ENCODE measurements at regions not wholly inside any gene's neighbourhood (a gene's known extent, or its start where the extent isn't known, plus 50 kb on each side); places are given as distances from the start of the nearest gene placed in this dataset.

- DNase-seq (no peak), ATAC-seq (no peak), FAIRE-seq (no peak)
- 86 to 89% methylated on average over 1 of the region's 1 CpG for WGBS, 2 donors
- no peaks in the 10 kb centered on the region for H3K27me3 ChIP-seq
- H3K4me3 ChIP-seq: no peak overlapping the region
- no peaks in the 10 kb centered on the region for H3K4me1 ChIP-seq
- no peak for TF ChIP-seq CTCF (IDR thresholded peaks at IDR 0.05)
- H3K9me3 ChIP-seq: no peaks in the 10 kb centered on the region
- H3K36me3 ChIP-seq: no peaks in the 10 kb centered on the region
- intact Hi-C loops (cut with DNase I): no loop called here
- no peak overlapping the region for H3K27ac ChIP-seq
Observed at GRCh38 chr1:82707681-82708080, 906.9 kb downstream of the ADGRL2 start.

- Histone ChIP-seq H3K4me3 (no peak overlapping the region), H3K27me3 (no peaks in the 10 kb centered on the region), H3K9me3 (no peaks in the 10 kb centered on the region), H3K36me3 (no peaks in the 10 kb centered on the region), H3K27ac (no peak overlapping the region), H3K4me1 (no peaks in the 10 kb centered on the region)
- intact Hi-C loops (cut with DNase I): no loop called here
- TF ChIP-seq CTCF (IDR thresholded peaks at IDR 0.05): no peak
- FAIRE-seq (no peak), DNase-seq (no peak), ATAC-seq (no peak)
- WGBS, 2 donors: 86 to 96% methylated on average over 2 of the region's 2 CpGs
Observed at GRCh38 chr1:82706741-82707140, 906.0 kb downstream of the ADGRL2 start.

GRCh38 chr1:82704966-82705365 is 904.2 kb downstream of the ADGRL2 start:
- intact Hi-C loops (cut with DNase I): no loop called here
- ATAC-seq: no peak
- H3K9me3 ChIP-seq: no peaks in the 10 kb centered on the region
- H3K4me1 ChIP-seq: no peaks in the 10 kb centered on the region
- H3K27ac ChIP-seq: no peak overlapping the region
- H3K36me3 ChIP-seq: no peaks in the 10 kb centered on the region
- no peak for TF ChIP-seq CTCF (IDR thresholded peaks at IDR 0.05)
- no peak overlapping the region for H3K4me3 ChIP-seq
- DNase-seq: no peak
- no peaks in the 10 kb centered on the region for H3K27me3 ChIP-seq
- no peak for FAIRE-seq

GRCh38 chr1:82704393-82704792 is 903.7 kb downstream of the ADGRL2 start:
- intact Hi-C loops (cut with DNase I): no loop called here
- Histone ChIP-seq H3K9me3 (no peaks in the 10 kb centered on the region), H3K4me3 (no peak overlapping the region), H3K27me3 (no peaks in the 10 kb centered on the region), H3K36me3 (no peaks in the 10 kb centered on the region), H3K4me1 (no peaks in the 10 kb centered on the region), H3K27ac (no peak overlapping the region)
- ATAC-seq (no peak), DNase-seq (no peak), FAIRE-seq (no peak)
- TF ChIP-seq CTCF (IDR thresholded peaks at IDR 0.05): no peak
- WGBS, 2 donors: 56 to 61% methylated on average over 3 of the region's 3 CpGs

- intact Hi-C loops (cut with DNase I): no loop called here
- H3K36me3 ChIP-seq: no peaks in the 10 kb centered on the region
- no peaks in the 10 kb centered on the region for H3K27me3 ChIP-seq
- DNase-seq (no peak), FAIRE-seq (no peak), ATAC-seq (no peak)
- no peak for TF ChIP-seq CTCF (IDR thresholded peaks at IDR 0.05)
- no peak overlapping the region for H3K27ac ChIP-seq
- no peaks in the 10 kb centered on the region for H3K4me1 ChIP-seq
- H3K9me3 ChIP-seq: no peaks in the 10 kb centered on the region
- no peak overlapping the region for H3K4me3 ChIP-seq
Observed at GRCh38 chr1:82703951-82704350, 903.2 kb downstream of the ADGRL2 start.

All from pancreas (tissue), 10 donors.